ENCODE measurements at regions not wholly inside any gene's neighbourhood (a gene's known extent, or its start where the extent isn't known, plus 50 kb on each side); places are given as distances from the start of the nearest gene placed in this dataset.

GRCh38 chr16:86103320-86103719 is 204.4 kb downstream of the IRF8 start:
- no peaks in the 10 kb centered on the region for H3K4me1 Mint-ChIP-seq
- H3K27ac Mint-ChIP-seq = no peak overlapping the region

GRCh38 chr16:86104537-86105048 is 205.6 kb downstream of the IRF8 start:
- no peak for ATAC-seq (replicated peaks)
- no peak overlapping the region for H3K4me3 Mint-ChIP-seq
- no peaks in the 10 kb centered on the region for H3K4me1 Mint-ChIP-seq
- peaks cover 13 to 16% of the 10 kb centered on the region in 2 donors for H3K27me3 Mint-ChIP-seq
- H3K9me3 Mint-ChIP-seq = no peaks in the 10 kb centered on the region
- no peaks in the 10 kb centered on the region for H3K36me3 Mint-ChIP-seq
- H3K27ac Mint-ChIP-seq = no peak overlapping the region
- DNase-seq = no peak

More at GRCh38 chr16:86103320-86103719, 204.4 kb downstream of the IRF8 start:
- H3K4me3 Mint-ChIP-seq = no peak overlapping the region
- ATAC-seq (replicated peaks) (no peak), DNase-seq (no peak)
- peaks cover 16 to 18% of the 10 kb centered on the region in 2 donors for H3K27me3 Mint-ChIP-seq
- H3K9me3 Mint-ChIP-seq = no peaks in the 10 kb centered on the region
- H3K36me3 Mint-ChIP-seq = no peaks in the 10 kb centered on the region

GRCh38 chr16:86107215-86107825 is 208.4 kb downstream of the IRF8 start:
- DNase-seq (no peak), ATAC-seq (replicated peaks) (no peak)
- Mint-ChIP-seq H3K9me3 (peaks cover 4 to 5% of the 10 kb centered on the region in 2 donors), H3K4me3 (no peak overlapping the region), H3K4me1 (no peaks in the 10 kb centered on the region), H3K27me3 (peaks cover 9 to 12% of the 10 kb centered on the region in 2 donors), H3K27ac (no peak overlapping the region), H3K36me3 (peaks cover 0 to 2% of the 10 kb centered on the region in 2 donors)

DNA sequence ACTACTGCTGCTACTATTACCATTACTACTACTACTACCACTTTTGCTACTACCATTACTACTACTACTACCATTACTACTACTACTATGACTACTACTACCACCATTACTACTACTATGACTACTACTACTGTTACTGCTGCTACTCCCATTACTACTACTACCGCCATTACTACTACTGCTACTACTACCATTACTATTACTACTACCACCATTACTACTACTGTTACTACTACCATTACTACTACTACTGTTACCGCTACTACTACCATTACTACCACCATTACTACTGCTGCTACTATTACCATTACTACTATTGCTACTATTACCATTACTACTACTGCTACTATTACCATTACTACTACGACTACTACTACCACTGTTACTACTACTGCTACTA is 209.1 kb downstream of the IRF8 start:
- no peak for ATAC-seq (replicated peaks)
- peaks cover 13 to 16% of the 10 kb centered on the region in 2 donors for H3K27me3 Mint-ChIP-seq
- H3K27ac Mint-ChIP-seq = no peak overlapping the region
- H3K36me3 Mint-ChIP-seq = peaks cover 0 to 2% of the 10 kb centered on the region in 2 donors
- no peak overlapping the region for H3K4me3 Mint-ChIP-seq
- H3K9me3 Mint-ChIP-seq = peaks cover 4 to 5% of the 10 kb centered on the region in 2 donors
- no peak for DNase-seq
- H3K4me1 Mint-ChIP-seq = no peaks in the 10 kb centered on the region

- no peak for DNase-seq
- Mint-ChIP-seq H3K27ac (no peak overlapping the region), H3K36me3 (peaks cover 0 to 2% of the 10 kb centered on the region in 2 donors), H3K4me3 (no peak overlapping the region), H3K4me1 (no peaks in the 10 kb centered on the region), H3K27me3 (peaks cover 16 to 22% of the 10 kb centered on the region in 2 donors), H3K9me3 (peaks cover 4 to 5% of the 10 kb centered on the region in 2 donors)
- ATAC-seq (replicated peaks) = no peak
Measured at GRCh38 chr16:86110134-86110533, 211.2 kb downstream of the IRF8 start.

- no peak for ATAC-seq (replicated peaks)
- DNase-seq = no peak
- H3K27ac Mint-ChIP-seq = no peak overlapping the region
- peaks cover 4 to 5% of the 10 kb centered on the region in 2 donors for H3K9me3 Mint-ChIP-seq
- H3K36me3 Mint-ChIP-seq = peaks cover 0 to 2% of the 10 kb centered on the region in 2 donors
- no peak overlapping the region for H3K4me3 Mint-ChIP-seq
- peaks cover 19 to 22% of the 10 kb centered on the region in 2 donors for H3K27me3 Mint-ChIP-seq
- H3K4me1 Mint-ChIP-seq = no peaks in the 10 kb centered on the region
Measured at GRCh38 chr16:86110726-86111125, 211.8 kb downstream of the IRF8 start.

- Mint-ChIP-seq H3K9me3 (peaks cover 4 to 5% of the 10 kb centered on the region in 2 donors), H3K36me3 (peaks cover 0 to 2% of the 10 kb centered on the region in 2 donors), H3K4me1 (no peaks in the 10 kb centered on the region), H3K4me3 (no peak overlapping the region), H3K27me3 (peaks cover 24 to 31% of the 10 kb centered on the region in 2 donors), H3K27ac (no peak overlapping the region)
- DNase-seq = no peak
- ATAC-seq (replicated peaks) = no peak
Measured at GRCh38 chr16:86112178-86112577, 213.2 kb downstream of the IRF8 start.

DNA sequence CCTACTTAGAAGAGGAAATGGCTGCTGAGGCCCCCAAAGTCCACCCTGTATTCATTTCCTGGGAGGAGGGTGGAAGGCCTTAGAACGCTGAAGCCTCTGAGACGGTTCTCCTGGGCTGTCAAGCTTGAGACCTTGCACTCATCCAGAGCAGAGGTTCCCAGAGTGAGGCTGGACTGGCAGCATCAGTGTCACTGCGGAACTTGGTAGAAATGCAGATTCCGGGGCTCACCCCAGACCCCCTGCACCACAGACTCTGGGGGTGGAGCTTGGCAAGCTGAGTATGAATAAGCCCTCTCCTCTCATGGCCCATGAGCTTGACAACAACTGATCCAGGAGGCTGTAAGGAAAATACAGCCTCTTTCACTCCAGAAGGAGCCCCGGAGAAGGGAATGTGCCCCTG is 218.3 kb downstream of the IRF8 start:
- H3K36me3 Mint-ChIP-seq = no peaks in the 10 kb centered on the region
- DNase-seq (no peak), ATAC-seq (replicated peaks) (no peak)
- no peak overlapping the region for H3K4me3 Mint-ChIP-seq
- H3K9me3 Mint-ChIP-seq = no peaks in the 10 kb centered on the region
- no peak overlapping the region for H3K27ac Mint-ChIP-seq
- H3K4me1 Mint-ChIP-seq = peaks cover 0 to 3% of the 10 kb centered on the region in 2 donors
- peaks cover 39 to 59% of the 10 kb centered on the region in 2 donors for H3K27me3 Mint-ChIP-seq

- DNase-seq = no peak
- Mint-ChIP-seq H3K9me3 (no peaks in the 10 kb centered on the region), H3K4me3 (no peak overlapping the region), H3K4me1 (peaks cover 0 to 3% of the 10 kb centered on the region in 2 donors), H3K27ac (no peak overlapping the region), H3K27me3 (peaks cover 39 to 59% of the 10 kb centered on the region in 2 donors), H3K36me3 (no peaks in the 10 kb centered on the region)
- ATAC-seq (replicated peaks) = no peak
Measured at GRCh38 chr16:86117756-86118155, 218.8 kb downstream of the IRF8 start.

DNA sequence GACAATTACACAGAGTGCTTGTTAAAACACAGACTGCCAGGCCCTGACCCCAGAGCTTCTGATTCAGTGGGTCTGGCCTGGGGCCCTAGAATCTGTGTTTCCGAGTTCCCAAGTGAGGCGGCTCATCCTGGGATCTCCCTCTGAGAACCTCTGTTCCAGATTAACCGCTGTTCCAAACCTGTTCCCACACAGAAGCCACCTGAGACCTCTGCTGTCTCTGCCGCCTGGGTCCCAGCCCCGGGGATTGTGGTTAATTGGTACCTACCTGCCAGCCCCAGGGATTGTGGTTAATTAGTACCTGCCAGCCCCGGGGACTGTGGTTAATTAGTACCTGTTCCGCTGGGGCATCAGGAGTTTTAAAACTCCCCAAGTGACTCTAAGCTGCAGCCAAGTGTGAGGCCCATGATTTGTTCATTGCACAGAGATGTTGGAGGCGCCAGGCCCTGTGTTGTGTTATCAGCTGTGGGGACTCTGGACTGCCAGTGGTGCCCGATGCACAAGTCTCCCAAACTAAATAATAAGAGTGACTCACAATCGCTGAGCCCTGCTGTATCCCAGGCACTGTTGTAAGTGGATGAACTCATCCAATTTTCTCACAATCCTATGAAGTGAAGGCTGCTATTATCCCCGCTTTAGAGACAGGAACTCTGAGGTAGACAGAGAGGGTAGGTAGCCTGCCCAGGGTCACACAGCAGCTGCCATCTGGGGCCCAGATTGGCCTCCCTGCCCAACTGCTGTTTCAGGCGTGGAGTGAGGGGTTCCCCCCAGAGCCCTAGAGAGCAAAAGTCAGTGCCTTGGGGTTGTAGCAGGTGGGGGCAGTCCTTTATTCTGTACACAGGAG is 219.7 kb downstream of the IRF8 start:
- Mint-ChIP-seq H3K27me3 (peaks cover 44 to 53% of the 10 kb centered on the region in 2 donors), H3K9me3 (no peaks in the 10 kb centered on the region), H3K27ac (no peak overlapping the region), H3K4me3 (no peak overlapping the region), H3K36me3 (no peaks in the 10 kb centered on the region), H3K4me1 (peaks cover 0 to 3% of the 10 kb centered on the region in 2 donors)
- DNase-seq = no peak
- no peak for ATAC-seq (replicated peaks)

GRCh38 chr16:86120201-86121192 is 221.5 kb downstream of the IRF8 start:
- no peak overlapping the region for H3K27ac Mint-ChIP-seq
- no peak for ATAC-seq (replicated peaks)
- DNase-seq = no peak

DNA sequence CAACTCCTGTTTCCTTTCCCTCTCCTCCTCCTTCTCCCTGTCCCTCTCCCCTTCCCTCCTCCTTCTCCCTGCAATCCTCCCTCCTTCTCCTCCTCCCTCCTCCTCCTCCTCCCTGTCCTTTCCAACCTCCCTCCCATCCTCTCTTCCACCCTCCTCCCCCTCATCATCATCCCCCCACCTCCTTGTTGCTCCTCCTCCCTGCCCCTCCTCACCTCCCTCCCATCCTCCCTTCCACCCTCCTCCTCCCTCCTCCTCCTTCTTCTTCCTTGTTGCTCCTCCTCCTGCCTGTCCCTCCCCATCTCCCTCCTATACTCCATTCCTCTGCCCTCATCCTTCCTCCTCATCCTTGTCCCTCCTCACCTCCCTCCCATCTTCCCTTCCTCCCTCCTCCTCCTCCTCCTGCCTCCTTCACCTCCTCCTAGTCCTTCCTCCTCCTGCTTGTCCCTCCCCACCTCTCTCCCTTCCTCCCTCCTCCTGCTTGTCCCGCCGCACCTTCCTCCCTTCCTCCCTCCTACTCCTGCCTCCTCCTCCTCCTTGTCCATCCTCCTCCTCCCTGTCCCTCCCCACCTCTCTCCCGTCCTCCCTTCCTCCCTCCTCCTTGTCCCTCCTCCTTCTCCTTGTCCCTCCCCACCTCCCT is 222.5 kb downstream of the IRF8 start:
- ATAC-seq (replicated peaks) (no peak), DNase-seq (no peak)
- no peak overlapping the region for H3K4me3 Mint-ChIP-seq
- H3K4me1 Mint-ChIP-seq = peaks cover 0 to 3% of the 10 kb centered on the region in 2 donors
- no peak overlapping the region for H3K27ac Mint-ChIP-seq
- H3K9me3 Mint-ChIP-seq = no peaks in the 10 kb centered on the region
- H3K27me3 Mint-ChIP-seq = peaks cover 45 to 50% of the 10 kb centered on the region in 2 donors
- no peaks in the 10 kb centered on the region for H3K36me3 Mint-ChIP-seq

More at GRCh38 chr16:86120201-86121192, 221.5 kb downstream of the IRF8 start:
- H3K4me1 Mint-ChIP-seq = peaks cover 0 to 3% of the 10 kb centered on the region in 2 donors
- H3K27me3 Mint-ChIP-seq = peaks cover 48 to 57% of the 10 kb centered on the region in 2 donors
- H3K4me3 Mint-ChIP-seq = no peak overlapping the region
- no peaks in the 10 kb centered on the region for H3K36me3 Mint-ChIP-seq
- no peaks in the 10 kb centered on the region for H3K9me3 Mint-ChIP-seq

- no peak overlapping the region for H3K27ac Mint-ChIP-seq
- H3K4me3 Mint-ChIP-seq = no peak overlapping the region
- no peaks in the 10 kb centered on the region for H3K9me3 Mint-ChIP-seq
- peaks cover 44 to 52% of the 10 kb centered on the region in 2 donors for H3K27me3 Mint-ChIP-seq
- H3K4me1 Mint-ChIP-seq = peaks cover 0 to 3% of the 10 kb centered on the region in 2 donors
- no peaks in the 10 kb centered on the region for H3K36me3 Mint-ChIP-seq
- ATAC-seq (replicated peaks) (no peak), DNase-seq (no peak)
Measured at GRCh38 chr16:86122681-86123342, 223.8 kb downstream of the IRF8 start.

All from stimulated activated naive B cell treated with anti-CD40 and anti-IgM and Interleukin-4, amounts not matched to agents 10 μg/mL and 1 μg/mL and 100 μg/mL, for 72 hours (primary cell).